Activated CD4-positive, CD25-positive, alpha-beta regulatory T cell (primary cell): ENCODE measurements at regions not wholly inside any gene's neighbourhood (a gene's known extent, or its start where the extent isn't known, plus 50 kb on each side); places are given as distances from the start of the nearest gene placed in this dataset.

Experiments used
- DNase-seq, 4 experiments: peaks; one replicate each; lab custom pipeline; 2025; lab: John Stamatoyannopoulos, UW

DNA sequence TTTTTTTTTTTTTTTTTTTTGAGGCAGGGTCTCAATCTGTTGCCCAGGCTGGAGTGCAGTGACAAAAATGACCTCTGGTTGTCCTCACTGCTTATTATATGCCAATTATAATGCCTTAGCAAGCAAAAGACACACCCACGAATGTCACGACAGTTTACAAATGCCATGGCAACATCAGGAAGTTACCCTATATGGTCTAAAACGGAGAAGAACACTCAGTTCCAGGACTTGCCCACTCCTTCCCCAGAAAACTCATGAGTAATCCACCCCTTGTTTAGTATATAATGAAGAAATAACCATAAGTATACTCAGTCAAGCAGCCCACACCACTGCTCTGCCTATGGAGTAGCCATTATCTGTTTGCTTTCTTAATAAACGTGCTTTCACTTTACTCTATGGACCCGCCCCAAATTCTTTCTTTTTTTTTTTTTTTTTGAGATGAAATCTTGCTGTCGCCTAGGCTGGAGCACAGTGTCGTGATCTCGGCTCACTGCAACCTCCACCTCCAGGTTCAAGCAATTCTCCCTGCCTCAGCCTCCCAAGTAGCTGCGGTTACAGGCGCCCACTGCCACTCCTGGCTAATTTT, 106.2 kb downstream of the SMIM20 start:
- DNase-seq = no peak

DNA sequence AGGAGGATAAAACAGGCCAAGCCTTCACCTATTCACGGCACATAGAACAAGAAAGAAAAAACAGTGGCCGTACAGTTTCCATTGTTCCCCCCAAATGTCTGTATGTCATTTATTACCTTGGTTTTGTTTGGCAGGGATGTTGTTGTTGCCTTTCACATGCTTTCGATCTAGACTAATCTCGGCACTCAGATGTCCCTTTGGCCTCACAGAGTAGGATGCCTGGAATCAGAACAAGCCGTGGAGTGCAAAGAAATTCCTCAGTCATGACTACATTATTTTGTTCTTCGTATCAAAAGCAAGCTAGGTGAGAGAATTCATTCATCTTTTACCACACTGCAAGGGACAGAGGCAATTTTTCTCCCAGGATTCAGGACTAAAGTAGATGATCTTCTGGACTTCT, 106.9 kb downstream of the SMIM20 start:
- DNase-seq = no peak

DNA sequence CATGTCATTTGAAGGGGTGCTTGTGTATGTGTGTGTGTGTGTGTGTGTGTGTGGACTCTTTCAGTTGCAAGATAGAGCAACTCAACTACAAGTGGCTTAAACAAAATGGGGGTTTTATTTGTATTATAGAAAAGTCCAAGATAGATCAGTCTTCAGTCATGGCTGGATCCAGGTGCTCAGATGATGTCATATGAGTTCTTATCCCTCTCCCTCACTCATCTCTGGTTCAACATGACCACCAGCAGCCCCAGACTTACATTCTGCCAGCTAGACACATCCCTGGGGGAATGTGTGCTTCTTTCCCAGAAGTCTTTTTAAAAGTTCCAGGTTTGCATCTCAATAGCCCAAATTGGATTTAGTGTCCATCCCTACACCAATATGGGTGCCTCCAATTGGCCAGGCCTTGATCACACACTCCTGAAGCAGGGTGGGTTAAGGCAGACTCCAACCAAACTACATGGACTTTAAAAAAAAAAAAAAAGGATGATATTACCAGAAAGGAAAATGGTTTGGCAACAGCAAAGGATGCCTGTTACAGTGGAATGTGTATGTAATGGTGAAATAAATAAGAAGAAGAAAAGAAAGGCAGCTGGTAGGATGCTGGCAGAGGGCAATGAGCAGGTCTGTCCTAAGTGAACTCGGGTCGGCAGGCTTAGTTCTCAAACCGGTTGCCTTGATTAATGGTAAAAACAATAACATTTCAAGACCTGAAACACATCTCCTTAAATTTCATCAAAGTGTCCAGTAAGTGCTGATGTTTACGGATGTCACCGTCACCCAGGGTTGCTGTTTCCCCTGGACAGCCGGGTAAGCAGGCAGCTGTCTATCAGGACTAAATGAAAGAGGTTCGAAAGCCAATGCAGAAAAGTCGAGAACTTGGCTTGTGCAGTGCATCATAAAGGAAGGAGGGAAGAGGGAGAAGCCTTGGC, 107.7 kb downstream of the SMIM20 start:
- DNase-seq = no peak

DNA sequence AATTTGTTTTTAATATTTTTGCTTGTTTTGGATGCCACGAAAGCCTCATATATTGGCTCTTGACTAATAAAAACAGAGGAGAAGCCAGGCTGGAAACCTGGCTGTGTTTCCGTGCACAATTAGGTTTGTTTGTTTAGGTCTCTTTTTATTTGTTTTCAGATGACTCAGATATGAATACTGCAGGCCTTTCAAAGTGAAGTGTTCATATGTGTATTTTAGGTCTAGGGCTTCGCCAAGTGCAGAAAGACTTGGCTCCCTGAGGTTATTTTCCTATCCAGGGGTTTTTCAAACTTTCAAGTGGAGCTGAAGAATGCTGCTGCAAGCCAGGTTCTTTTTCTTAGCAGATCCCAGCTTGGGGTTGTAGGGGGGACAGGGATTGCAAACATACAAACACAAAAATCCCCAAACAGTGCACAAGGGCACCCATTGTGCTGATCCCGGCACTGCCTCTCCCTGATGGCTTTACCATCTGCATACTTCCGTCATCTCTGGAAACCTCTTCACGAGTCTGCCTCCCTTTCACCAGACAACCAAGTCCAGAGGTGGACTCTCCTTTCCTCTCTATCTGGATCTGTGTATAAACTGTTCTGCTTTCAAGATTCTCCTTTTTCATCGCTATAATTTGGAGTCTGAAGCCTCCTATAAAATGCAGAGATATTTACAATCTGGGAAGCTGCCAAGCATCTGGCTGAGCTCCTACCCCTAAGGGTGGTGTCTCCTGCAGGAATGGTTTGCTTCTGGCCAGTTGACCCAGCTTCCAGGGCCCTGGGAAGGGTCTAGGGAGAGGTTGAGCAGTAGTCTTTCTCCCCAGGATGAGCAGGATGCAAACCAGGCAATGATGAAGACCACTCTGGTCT, 108.6 kb downstream of the SMIM20 start:
- no peak for DNase-seq

DNA sequence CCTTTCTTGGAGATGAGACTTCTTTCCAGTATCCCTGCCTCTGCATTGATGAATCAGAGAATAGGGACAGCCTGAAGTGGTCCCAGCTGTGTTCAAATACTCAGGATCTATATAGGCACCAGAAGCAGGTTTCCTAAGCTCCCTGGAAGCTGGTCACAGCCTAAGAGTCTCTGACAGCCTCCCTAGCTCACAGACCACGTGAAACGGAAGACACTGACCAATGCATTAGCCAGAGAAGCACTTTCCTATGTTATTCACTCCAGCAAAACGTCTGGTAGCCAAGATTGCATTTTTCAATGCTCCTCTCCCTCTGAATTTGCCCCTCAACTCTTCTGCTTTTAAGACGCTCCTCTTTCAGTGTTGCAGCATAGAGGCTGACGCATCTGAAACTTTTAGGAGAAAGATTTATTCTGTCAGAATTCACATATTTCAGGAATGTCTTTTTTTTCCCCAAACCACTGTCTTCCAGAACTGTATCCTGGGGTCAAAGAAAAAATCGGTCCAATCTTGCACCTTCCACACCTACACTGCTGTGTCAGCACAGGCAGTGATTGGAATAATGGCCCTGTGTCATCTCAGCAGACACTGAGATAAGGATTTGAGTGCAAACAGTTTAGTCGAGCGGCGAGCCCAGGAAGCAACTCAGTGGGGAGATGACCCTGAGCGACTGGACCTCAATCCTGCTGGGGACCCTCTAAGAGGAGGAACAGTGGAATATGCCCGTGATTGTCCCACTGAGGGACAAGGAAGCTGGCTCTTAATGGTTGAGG, 109.4 kb downstream of the SMIM20 start:
- DNase-seq = no peak

DNA sequence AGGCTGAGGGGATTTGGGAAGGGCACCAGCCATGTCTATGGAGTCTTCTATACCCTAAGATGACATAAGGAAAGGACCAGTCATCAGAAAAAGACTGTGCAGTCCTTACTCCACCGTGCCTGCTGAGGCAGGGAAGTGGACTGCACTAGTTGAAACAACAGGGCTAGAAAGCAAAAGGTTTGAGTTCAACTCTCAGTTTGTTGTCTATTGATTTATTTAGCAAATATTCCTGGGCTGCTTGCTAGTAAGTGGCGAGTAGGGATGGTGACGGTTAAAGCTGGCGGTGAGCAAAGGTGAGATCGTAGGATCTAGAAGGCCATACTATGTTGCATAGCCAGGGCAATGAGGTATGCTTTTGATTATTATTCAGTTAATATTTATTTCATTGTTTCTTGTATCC, 110.1 kb downstream of the SMIM20 start:
- no peak for DNase-seq

DNA sequence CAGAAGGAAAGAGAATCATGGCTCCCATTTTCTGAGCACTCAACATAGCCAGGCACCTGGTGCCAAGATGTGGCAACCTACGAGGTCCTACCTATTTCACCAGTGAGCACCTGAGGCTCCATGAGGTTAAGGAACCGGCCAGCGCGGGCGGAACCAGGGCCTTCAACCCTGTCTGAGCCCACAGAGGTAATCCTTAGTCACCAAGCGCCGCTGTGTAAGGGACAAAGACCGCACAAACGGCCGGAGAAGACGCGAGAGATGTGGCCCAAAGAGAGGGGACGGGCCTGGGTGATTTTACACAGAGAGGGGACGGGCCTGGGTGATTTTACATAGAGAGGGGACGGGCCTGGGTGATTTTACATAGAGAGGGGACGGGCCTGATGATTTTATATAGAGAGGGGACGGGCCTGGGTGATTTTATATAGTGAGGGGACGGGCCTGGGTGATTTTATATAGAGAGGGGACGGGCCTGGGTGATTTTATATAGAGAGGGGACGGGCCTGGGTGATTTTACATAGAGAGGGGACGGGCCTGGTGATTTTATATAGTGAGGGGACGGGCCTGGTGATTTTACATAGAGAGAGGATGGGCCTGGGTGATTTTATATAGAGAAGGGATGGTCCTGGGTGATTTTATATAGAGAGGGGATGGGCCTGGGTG, 114.2 kb downstream of the SMIM20 start:
- no peak for DNase-seq

DNA sequence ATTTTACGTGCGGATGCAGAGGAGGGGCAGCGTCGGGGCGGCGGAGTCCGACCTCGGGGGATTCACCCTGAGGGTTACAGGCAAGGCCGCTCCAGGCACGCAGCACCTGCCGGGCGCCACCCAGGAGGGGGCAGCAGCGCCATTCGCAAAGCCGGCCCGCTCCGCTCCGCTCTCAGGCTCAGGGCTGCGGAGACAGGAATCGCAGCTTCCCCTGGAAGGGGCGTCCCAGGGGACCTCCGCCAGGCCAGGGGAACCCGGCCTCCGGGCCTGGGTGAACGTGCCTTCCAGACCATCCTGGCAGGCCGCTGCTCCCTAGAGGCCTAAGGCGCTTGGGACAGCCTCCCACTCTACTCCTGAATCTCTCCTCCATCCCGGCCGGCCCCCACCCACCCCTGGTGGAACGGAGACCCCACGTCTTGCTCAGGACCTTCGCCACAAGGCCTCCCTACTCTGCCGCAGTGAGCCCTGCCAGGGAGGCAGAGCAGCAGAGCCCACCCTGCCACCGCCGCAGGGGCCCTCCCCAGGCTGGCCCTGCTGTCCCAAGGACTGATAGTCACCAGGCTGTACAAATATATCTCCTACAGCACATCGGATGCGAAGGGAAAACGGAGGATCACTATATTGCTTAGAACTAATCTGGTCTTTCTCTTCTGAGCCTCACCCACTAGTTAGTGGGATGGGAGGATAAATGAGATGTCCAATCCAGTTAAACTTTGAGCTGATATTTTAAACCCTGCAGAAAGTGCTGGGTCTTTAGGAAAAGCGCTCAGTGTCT, 115.0 kb downstream of the SMIM20 start:
- peak; percentile 15 to 40 (median 29) for DNase-seq

DNA sequence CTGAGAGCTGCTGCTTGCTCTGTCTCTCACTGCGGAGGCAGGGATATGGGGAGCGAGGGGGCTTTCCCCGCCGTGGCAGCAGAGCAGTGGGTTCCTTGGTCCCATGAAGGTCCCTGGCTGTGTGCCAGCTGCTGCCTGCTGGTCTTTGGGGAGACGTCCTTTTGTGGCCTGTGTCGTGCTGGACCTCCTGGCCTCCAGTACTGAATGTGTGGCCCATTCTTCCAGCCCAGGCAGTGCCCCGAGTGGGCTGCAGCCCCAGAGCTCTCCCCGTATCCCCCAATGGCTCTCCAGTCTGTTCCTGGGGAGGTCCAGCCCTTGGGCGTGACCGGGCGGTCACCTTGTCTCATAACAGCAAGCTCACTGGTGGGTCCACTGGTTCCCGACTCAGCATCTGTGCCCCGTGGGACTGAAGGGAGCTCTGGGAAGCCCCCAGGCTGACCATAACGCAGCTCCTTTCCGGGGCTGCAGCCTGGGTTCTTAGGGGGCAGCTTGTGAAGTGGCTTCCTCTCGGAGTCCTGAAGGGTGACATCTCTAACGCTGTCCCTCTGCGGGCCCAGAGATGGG, 115.6 kb downstream of the SMIM20 start:
- DNase-seq = peak in 1 of 4 experiments; percentile 1

DNA sequence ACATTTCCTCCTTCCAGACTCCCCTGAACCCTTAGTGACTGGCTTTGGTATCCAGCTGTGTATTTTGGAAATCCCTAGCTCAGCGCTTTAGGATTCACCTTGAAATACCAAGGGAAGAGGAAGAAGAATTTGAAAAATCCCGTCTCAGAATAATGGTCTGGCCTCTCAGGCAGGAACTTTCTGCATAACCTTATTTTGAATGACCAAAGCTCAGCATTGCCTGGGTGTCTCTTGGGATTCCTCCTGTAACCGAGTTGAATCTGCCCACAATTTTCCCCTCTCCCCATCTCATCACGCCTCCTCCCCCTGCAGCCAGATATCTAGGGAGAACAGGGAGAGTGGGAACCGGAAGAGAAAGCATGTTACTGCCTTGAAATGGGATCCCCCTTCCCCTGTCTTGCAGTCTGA, 116.2 kb downstream of the SMIM20 start:
- no peak for DNase-seq

DNA sequence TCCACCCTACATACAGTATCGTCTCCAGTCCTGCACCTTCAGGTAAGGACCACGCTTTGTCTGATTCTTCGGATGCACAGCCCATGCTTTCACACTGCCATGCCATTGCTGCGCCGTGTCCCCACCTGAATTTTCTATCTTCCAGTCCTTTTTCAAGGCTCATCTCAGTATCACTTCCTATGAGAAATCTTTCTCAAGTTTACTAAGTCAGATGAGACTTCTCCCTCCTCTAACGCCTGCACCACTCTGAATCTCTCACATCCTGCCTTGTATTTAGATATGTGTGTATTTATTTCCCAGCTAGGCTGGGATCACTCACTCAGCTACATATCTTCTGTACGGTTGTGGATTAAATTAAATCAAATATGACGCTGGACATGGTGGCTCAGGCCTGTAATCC, 116.8 kb downstream of the SMIM20 start:
- DNase-seq = no peak

DNA sequence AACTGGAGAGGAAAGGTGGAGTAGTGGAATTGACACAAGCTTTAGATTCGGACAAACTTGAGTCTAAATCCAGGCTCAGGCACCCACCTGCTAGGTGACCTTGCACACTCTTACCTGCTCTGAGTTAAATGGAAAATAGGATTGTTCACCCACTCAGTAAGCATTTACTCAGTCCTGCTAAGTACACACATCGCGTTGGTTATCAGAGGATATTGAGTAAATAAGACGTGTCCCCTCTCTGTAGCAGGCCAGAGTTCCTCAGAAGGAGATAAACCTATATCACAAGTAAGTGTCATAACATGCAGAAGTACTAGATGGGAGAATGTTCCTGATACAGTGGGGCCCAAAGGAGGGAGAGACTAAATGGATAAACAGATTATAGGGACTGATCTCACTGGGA, 117.7 kb downstream of the SMIM20 start:
- DNase-seq = no peak

DNA sequence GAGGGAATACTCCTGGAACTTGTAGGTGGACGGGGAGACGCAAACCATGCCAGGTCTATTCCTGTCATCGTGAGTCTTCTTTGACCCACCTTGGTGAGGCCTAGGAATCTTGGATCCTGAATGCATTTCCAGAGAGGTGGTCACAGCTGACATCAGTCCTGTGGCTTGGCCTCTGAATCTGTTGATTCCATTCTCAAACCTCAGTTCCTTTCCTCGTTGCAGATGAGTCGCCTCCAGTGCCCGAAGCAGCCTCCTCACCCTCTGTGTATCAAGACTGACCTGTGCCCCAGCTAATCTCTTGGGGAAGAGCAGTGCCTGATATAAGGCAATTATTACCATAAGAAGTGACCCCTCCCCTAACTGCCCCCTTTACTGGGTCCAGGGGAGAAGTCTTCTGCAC, 118.1 kb downstream of the SMIM20 start:
- no peak for DNase-seq

DNA sequence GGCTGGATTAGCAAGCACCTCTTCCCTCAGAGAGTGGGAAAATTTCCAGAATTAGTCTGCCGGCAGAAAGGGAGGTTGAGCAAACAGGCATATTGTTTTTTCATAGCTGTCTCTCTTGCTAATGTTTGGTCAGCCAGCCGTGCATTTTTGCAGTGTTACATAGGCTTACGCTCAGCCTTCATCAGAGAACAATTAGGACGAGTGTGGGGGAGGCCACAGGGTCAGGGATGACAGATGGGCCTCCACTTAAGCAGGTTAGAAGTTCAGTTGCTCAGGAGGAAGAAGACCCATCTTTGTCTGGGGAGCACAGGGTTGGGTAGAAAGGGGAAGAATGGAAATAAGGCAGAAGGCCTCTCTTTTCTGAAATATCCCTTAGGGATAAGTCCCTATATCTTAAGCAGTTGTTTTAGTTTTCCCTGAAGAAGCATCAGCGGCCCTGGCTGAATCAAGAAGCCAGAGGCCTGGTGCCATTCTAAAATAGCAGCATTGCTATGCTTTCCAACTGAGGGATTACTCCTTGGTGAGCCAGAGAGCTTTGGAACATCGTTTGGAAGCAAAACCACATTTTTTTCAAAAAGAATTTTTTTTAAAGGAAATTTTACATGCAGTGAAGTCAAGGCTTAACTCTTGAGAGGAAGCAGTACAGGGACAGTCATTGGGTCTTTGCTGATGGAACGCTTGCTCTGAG, 118.8 kb downstream of the SMIM20 start:
- DNase-seq = no peak

DNA sequence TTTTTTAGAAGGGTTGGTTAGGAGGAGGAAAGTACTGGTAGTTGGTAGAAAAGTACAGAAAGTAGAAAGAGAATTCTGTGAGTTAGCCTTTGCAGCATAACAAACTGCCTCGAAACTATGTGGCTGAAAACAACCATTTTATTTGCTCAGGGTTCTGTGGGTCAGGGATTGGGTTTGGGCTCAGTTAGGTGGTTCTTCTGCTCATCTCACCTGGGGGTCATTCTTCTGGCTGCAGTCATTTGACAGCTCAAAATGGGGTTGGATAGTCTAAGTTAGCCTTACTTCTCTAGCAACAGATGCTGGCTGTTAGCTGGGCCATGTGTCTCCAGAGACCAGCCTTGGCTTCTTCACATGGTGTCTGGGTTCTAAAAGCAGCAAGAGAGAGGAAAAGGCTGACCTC, 119.4 kb downstream of the SMIM20 start:
- no peak for DNase-seq

DNA sequence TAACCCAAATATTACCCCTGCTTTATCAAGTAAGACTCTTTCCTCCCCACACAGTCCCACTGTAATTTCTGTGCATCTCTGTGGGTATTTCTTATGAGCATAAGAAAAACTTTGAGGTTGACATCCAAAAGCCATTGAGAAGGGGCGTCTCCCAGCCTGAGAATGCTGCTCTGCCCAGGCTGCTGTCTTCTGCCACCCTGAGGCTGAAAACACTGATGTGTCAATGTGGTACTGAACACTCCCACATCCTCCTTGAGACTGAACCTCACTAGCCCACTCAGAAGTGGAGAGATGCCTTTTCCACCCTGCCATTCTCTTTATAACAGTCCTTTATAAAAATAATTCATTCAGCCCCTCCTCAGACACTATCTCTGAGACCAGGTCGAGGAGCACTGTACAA, 120.8 kb downstream of the SMIM20 start:
- no peak for DNase-seq

DNA sequence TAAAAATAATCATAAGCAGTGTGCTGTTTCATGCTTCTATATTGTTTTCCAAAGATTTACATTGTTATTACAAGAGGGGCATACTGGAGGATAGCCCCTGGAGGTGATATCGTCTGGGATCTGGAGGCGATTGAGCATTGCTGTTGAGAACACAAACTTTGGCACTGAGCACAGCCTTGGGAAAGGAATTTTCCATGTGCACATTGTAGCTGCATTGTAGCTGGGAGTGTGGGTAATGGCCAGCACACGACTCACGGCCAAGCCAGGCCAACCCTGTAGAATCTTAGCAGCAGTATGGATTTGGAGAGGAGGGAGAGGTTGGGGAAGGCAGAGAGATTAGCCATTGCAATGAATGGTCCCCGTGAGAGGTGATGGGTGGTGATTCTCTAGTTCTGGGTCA, 121.9 kb downstream of the SMIM20 start:
- no peak for DNase-seq

DNA sequence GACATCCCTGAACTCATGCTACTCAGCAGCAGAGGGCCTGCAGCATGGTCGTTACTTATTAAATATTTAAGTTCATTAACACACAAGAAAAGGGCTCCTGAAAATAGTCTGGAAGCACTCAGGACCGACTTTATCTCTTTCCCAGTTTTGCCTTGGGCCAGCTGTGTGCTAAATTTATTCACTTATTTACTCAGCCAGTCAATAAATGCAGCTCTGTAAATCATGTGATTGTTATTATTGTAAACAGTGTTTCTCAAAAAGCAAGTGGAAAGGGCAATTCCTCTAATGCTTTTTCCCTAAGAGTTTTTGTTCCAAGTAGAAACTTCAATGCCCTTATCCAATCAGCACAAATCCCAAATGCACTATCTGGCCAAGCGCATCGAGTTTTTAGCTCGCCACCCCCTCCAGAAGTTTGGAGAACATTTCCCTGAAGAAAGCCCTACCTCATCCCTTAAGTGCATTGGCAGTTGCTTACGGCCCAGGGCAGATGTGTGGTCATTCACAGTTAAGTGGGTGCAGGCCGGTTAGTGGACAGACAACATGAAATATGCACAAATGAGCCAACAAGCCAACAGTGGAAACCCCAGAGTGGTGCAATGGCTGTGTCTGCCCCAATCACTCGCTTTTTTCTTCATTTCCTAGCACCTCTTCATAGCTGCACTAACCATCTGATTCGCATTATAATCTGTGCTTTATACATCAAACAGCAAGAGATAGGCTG, 125.8 kb downstream of the SMIM20 start:
- no peak for DNase-seq

DNA sequence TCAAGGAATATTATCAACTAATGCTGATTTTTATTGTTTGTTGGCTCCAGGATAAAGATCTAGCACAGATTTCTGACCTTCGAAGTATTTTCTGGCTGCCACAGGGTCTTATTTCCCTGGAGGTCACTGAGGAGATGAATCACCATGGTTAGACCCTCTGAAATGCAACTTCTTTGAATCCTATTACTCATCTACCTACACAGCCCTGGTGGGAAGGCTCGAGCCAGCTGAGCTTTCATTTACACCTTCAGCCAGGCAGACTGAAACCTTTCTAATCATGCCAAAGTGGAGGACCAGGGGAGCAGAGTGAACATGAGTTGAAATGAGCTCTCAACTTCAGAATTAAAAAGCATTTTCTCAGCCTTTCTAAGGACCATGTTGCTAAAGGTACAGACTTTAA, 130.5 kb downstream of the SMIM20 start:
- no peak for DNase-seq
